ENCODE measurements at regions not wholly inside any gene's neighbourhood (a gene's known extent, or its start where the extent isn't known, plus 50 kb on each side); places are given as distances from the start of the nearest gene placed in this dataset.

GRCh38 chr3:66625505-66626216 is 124.8 kb upstream of the LRIG1 start:
- TF ChIP-seq CTCF (conservative IDR thresholded peaks at IDR 0.05; ENCODE audit: low read depth, low read length) (no peak), EZH2 (IDR thresholded peaks at IDR 0.05; ENCODE audit: borderline replicate concordance, low read depth, low read length, poor library complexity, severe bottlenecking) (no peak)
